Endothelial cell of umbilical vein (primary cell): ENCODE measurements at regions not wholly inside any gene's neighbourhood (a gene's known extent, or its start where the extent isn't known, plus 50 kb on each side); places are given as distances from the start of the nearest gene placed in this dataset.
A peak's percentile ranks its signal among the peaks of the same experiment; 100 is the strongest.

Experiments used
- BruUV-seq: library from RNA; stranded (reverse); fragments of 400-500 nt; replicated peaks from 2 replicates; lab custom pipeline; 2021; lab: Mats Ljungman, UMichigan
- CTCF ChIA-PET: fragments of 300-600, 350-600 bp; sonication (Branson Sonifier 250); formaldehyde crosslinking; loops from one replicate; lab custom pipeline; 2021; ENCODE audit warnings: antibody characterized with exemption, inconsistent platforms; lab: Charles Lee
- POLR2A ChIA-PET: fragments of 300-600, 350-600 bp; sonication (Branson Sonifier 250); formaldehyde crosslinking; loops from one replicate; lab custom pipeline; 2021; ENCODE audit warnings: antibody characterized with exemption, inconsistent platforms; lab: Charles Lee
- DNase-seq: peaks from one replicate; pipeline ENCODE4 v3.0.0-alpha.2; 2011; ENCODE audit warnings: low read depth, low spot score
- FAIRE-seq: peaks from 2 replicates; lab custom pipeline; 2011; peaks lifted over from hg19 to GRCh38; lab: Jason Lieb, UNC
- H2AFZ ChIP-seq: 2 replicates; pipeline ENCODE4 v1.6.0; 2012; ENCODE audit warnings: low read depth, low read length, control low read depth, inconsistent platforms
- H3K27ac ChIP-seq: 2 replicates; pipeline ENCODE4 v1.5.1; 2011; ENCODE audit warnings: low read depth, mild to moderate bottlenecking, control low read depth, low read length, moderate library complexity; ENCODE audit not compliant: insufficient read depth
- H3K27me3 ChIP-seq, 2 experiments: 2 replicates each; pipeline versions ENCODE4 v1.6.0 to v1.6.1; 2011; ENCODE audit warnings: low read length in 2 of 2, mixed read lengths in 1 of 2; ENCODE audit not compliant: control insufficient read depth in 2 of 2, insufficient read depth in 2 of 2
- H3K36me3 ChIP-seq, 2 experiments: 2 replicates in 1 of 2; 3 replicates in 1 of 2; pipeline ENCODE4 v1.5.1; 2011; ENCODE audit warnings: low read length in 2 of 2, mild to moderate bottlenecking in 1 of 2, moderate library complexity in 1 of 2; ENCODE audit not compliant: control insufficient read depth in 2 of 2, insufficient read depth in 2 of 2; ENCODE audit errors: extremely low read depth in 1 of 2
- H3K4me1 ChIP-seq: 3 replicates; pipeline ENCODE4 v1.5.1; 2011; ENCODE audit warnings: mild to moderate bottlenecking, low read length; ENCODE audit not compliant: control insufficient read depth, insufficient read depth; ENCODE audit errors: extremely low read depth
- H3K4me2 ChIP-seq: 2 replicates; pipeline ENCODE4 v1.6.1; 2011; ENCODE audit warnings: low read length, control low read depth, mixed read lengths; ENCODE audit not compliant: insufficient read depth
- H3K4me3 ChIP-seq, 3 experiments: fragments of 200-600 bp in 1 of 3; sonication (generic), shearing (Covaris generic) in 1 of 3; replicated peaks in 1 of 3; 2 replicates each; pipeline ENCODE4 v1.5.1; 2011 to 2016; ENCODE audit warnings: control low read depth in 3 of 3, low read length in 3 of 3, mild to moderate bottlenecking in 2 of 3, inconsistent platforms in 1 of 3, low read depth in 1 of 3, moderate library complexity in 1 of 3; ENCODE audit not compliant: insufficient read depth in 1 of 3
- H3K79me2 ChIP-seq: 2 replicates; pipeline ENCODE4 v1.6.0; 2012; ENCODE audit warnings: low read length, inconsistent platforms; ENCODE audit not compliant: control insufficient read depth, insufficient read depth
- H3K9ac ChIP-seq: replicated peaks from 2 replicates; pipeline ENCODE3; 2011; ENCODE audit warnings: low read length, control low read depth; ENCODE audit not compliant: insufficient read depth; ENCODE audit errors: extremely low read depth
- H3K9me1 ChIP-seq: replicated peaks from 3 replicates; pipeline ENCODE4 v1.6.0; 2011; ENCODE audit warnings: mild to moderate bottlenecking, low read length; ENCODE audit not compliant: control insufficient read depth, insufficient read depth; ENCODE audit errors: extremely low read depth
- H3K9me3 ChIP-seq: replicated peaks from 2 replicates; pipeline ENCODE4 v1.5.1; 2012; ENCODE audit warnings: low read length, inconsistent platforms; ENCODE audit not compliant: control insufficient read depth, insufficient read depth
- H4K20me1 ChIP-seq: replicated peaks from 2 replicates; pipeline ENCODE3; 2011; ENCODE audit warnings: mild to moderate bottlenecking, low read length; ENCODE audit not compliant: control insufficient read depth, insufficient read depth; ENCODE audit errors: extremely low read depth
- CTCF ChIP-seq, 2 donors: IDR thresholded peaks; 1 replicate in 1 of 2; 2 replicates in 1 of 2; pipeline ENCODE4 v1.5.1; 2011; ENCODE audit warnings: low read length in 2 of 2, mild to moderate bottlenecking in 2 of 2, moderate library complexity in 2 of 2, control low read depth in 1 of 2, inconsistent platforms in 1 of 2, low read depth in 1 of 2; ENCODE audit not compliant: insufficient read depth in 1 of 2; ENCODE audit errors: extremely low read depth in 1 of 2
- GATA2 ChIP-seq: IDR thresholded peaks from 2 replicates; pipeline ENCODE4 v1.7.0; 2011; ENCODE audit warnings: low read depth, mild to moderate bottlenecking, moderate library complexity, mixed read lengths, low read length; ENCODE audit not compliant: insufficient read length, insufficient read depth
- POLR2A ChIP-seq: IDR thresholded peaks from 2 replicates; pipeline ENCODE4 v1.6.1; 2012; ENCODE audit warnings: low read depth, mild to moderate bottlenecking, control low read depth, low read length
- POLR2AphosphoS5 ChIP-seq: IDR thresholded peaks from 2 replicates; pipeline ENCODE4 v1.6.1; 2012; ENCODE audit warnings: low read depth, mild to moderate bottlenecking, control low read depth, low read length, moderate library complexity; ENCODE audit not compliant: insufficient read depth
- dilution Hi-C: fragments of 300-500 bp; cut with MboI; formaldehyde crosslinking; loops from one replicate; pipeline ENCODE4 v1.15.0; 2019; ENCODE audit warnings: low sequenced_read_pairs; ENCODE audit not compliant: extremely low pct_ligation_motif_present
- intact Hi-C: fragments of 100-400 bp; cut with micrococcal nuclease; formaldehyde crosslinking; loops from one replicate; pipeline ENCODE4 v1.10.0; 2022

GRCh38 chr4:184538023-184538599 lies 63.8 kb upstream of the IRF2 start:
- Histone ChIP-seq H3K9me3 (no peaks in the 10 kb centered on the region), H3K4me1 (peaks cover 28% of the 10 kb centered on the region), H3K36me3 (no peaks in the 10 kb centered on the region), H3K4me2 (peak overlapping the region; percentile 99), H4K20me1 (no peaks in the 10 kb centered on the region), H3K27me3 (no peaks in the 10 kb centered on the region), H3K4me3 (peak overlapping the region; percentile 69 to 86 (median 71)), H3K27ac (peak overlapping the region; percentile 97), H3K79me2 (no peaks in the 10 kb centered on the region), H3K9ac (peak overlapping the region; percentile 93), H2AFZ (peak overlapping the region; percentile 87), H3K9me1 (no peaks in the 10 kb centered on the region)
- POLR2A ChIA-PET = interaction anchor here (0.5 to 1.5 kb wide), 6 partner anchors 37 to 865 kb away, joined by 3 to 6 read pairs (median 4); partner anchors contain the start of genes CASP3, IRF2 and PRIMPOL
- CTCF ChIA-PET = interaction anchor here (1.0 to 2.7 kb wide), 10 partner anchors 31 to 286 kb away, joined by 4 to 81 read pairs (median 8); partner anchors contain the start of gene IRF2
- DNase-seq (peak; percentile 92), FAIRE-seq (peak; percentile 54)
- TF ChIP-seq POLR2A (no peak), CTCF (IDR thresholded peaks at IDR 0.05; ENCODE audit: extremely low read depth in 1 of 2, insufficient read depth in 1 of 2, low read depth in 1 of 2, low read length in 2 of 2) (peak; percentile 60 to 66), GATA2 (no peak), POLR2AphosphoS5 (no peak)
- intact Hi-C loops (loop anchor here (1.0 to 5.0 kb wide), 9 partner anchors 37 to 1036 kb away; partner anchors contain the start of genes CASP3, CENPU and PRIMPOL), dilution Hi-C loops (no loop called here)
- no TSS peak for BruUV-seq
